ENCODE measurements at regions not wholly inside any gene's neighbourhood (a gene's known extent, or its start where the extent isn't known, plus 50 kb on each side); places are given as distances from the start of the nearest gene placed in this dataset.

GRCh38 chr22:49023879-49024774 is 803.5 kb downstream of the BRD1 start:
- DNase-seq, result peak; percentile 56
- intact Hi-C loops (cut with DNase I; ENCODE audit: low total_unique reads), result no loop called here
- Histone ChIP-seq H3K36me3 (no peaks in the 10 kb centered on the region), H3K27ac (no peak overlapping the region), H3K27me3 (replicated peaks in 1 of 7) (peaks cover 0 to 52% (median 0%) of the 10 kb centered on the region in 7 donors), H3K4me3 (no peak overlapping the region), H3K4me1 (no peaks in the 10 kb centered on the region), H3K9me3 (no peaks in the 10 kb centered on the region)
- WGBS, 5 donors, result 80 to 82% (median 81%) methylated on average over 33 to 38 of the region's 38 CpGs
- TF ChIP-seq CTCF (IDR thresholded peaks at IDR 0.05 in 8 of 11, conservative IDR thresholded peaks at IDR 0.05 in 3 of 11) (no peak), POLR2A (IDR thresholded peaks at IDR 0.05) (no peak), POLR2AphosphoS5 (IDR thresholded peaks at IDR 0.05) (no peak)

DNA sequence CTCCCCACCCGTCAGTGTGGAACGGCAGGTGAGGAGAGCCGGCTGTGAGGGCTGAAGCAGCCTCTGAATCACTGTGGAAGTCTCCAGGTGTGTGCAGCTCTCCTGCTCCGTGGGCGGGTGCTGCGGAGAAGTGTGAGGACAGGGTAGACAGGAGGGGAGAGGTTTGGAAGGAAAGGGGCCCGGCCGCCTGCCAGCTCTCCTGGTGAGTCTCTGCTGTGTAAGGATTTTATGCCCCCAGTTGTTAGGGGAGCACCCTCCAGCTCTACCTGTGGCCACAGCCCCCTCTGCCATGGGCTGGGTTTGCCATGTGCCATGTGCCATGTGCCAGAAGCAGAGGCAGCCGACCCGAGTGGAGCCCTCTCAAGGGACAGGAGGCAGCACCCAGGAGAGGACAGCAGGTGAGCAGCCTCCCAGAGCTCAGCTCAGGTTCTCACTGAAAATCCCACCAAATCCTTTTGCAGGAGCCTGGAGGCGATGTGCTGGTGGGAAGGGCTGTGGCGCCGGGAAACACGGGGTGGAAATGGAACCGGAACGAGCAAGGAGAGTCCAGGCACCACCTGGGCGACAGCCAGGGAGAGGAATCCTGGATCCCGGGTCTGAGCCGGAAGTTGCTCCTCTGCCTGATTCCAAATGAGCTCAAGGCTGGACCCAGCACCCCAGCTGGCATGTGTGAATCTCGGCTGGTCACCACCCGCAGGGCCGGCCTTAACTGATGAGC is 804.4 kb downstream of the BRD1 start:
- WGBS, 5 donors, result 73 to 91% (median 84%) methylated on average over 18 to 22 of the region's 22 CpGs
- H3K27ac ChIP-seq, result no peak overlapping the region
- H3K27me3 ChIP-seq (replicated peaks in 1 of 7), result peaks cover 0 to 50% (median 0%) of the 10 kb centered on the region in 7 donors
- H3K36me3 ChIP-seq, result no peaks in the 10 kb centered on the region
- no peak for TF ChIP-seq POLR2AphosphoS5 (IDR thresholded peaks at IDR 0.05)
- no peak for TF ChIP-seq CTCF (IDR thresholded peaks at IDR 0.05 in 8 of 11, conservative IDR thresholded peaks at IDR 0.05 in 3 of 11)
- no peak for TF ChIP-seq POLR2A (IDR thresholded peaks at IDR 0.05)
- no peaks in the 10 kb centered on the region for H3K4me1 ChIP-seq
- H3K9me3 ChIP-seq, result no peaks in the 10 kb centered on the region
- no peak overlapping the region for H3K4me3 ChIP-seq
- DNase-seq, result peak; percentile 66
- intact Hi-C loops (cut with DNase I; ENCODE audit: low total_unique reads), result no loop called here

- no peak overlapping the region for H3K27ac ChIP-seq
- no peak for TF ChIP-seq POLR2AphosphoS5 (IDR thresholded peaks at IDR 0.05)
- no peak for TF ChIP-seq CTCF (IDR thresholded peaks at IDR 0.05 in 8 of 11, conservative IDR thresholded peaks at IDR 0.05 in 3 of 11)
- TF ChIP-seq POLR2A (IDR thresholded peaks at IDR 0.05), result no peak
- H3K4me3 ChIP-seq, result no peak overlapping the region
- intact Hi-C loops (cut with DNase I; ENCODE audit: low total_unique reads), result no loop called here
- no peaks in the 10 kb centered on the region for H3K4me1 ChIP-seq
- WGBS, 5 donors, result 68 to 89% (median 77%) methylated on average over 4 of the region's 4 CpGs
- peak; percentile 48 for DNase-seq
- no peaks in the 10 kb centered on the region for H3K9me3 ChIP-seq
- peaks cover 0 to 47% (median 0%) of the 10 kb centered on the region in 7 donors for H3K27me3 ChIP-seq (replicated peaks in 1 of 7)
- H3K36me3 ChIP-seq, result no peaks in the 10 kb centered on the region
Observed at GRCh38 chr22:49022816-49023160, 804.9 kb downstream of the BRD1 start.

Measured in spleen (tissue), 11 donors.